PFSK-1 (cell line): ENCODE measurements at regions not wholly inside any gene's neighbourhood (a gene's known extent, or its start where the extent isn't known, plus 50 kb on each side); places are given as distances from the start of the nearest gene placed in this dataset.

Experiments
- SIN3A ChIP-seq: IDR thresholded peaks from 2 replicates; pipeline ENCODE4 v1.6.1; 2012; ENCODE audit warnings: mild to moderate bottlenecking, low read length, moderate library complexity, borderline replicate concordance; ENCODE audit not compliant: insufficient read depth
- TAF1 ChIP-seq: IDR thresholded peaks from 2 replicates; pipeline ENCODE4 v1.6.1; 2012; ENCODE audit warnings: low read length, control low read depth, borderline replicate concordance; ENCODE audit not compliant: insufficient read depth
- TF ChIP-seq, protein P1 (sequence below), 2 experiments: IDR thresholded peaks; 2 replicates each; pipeline versions ENCODE4 v1.6.1 to v1.8.0; 2011 to 2012; ENCODE audit warnings: low read depth in 2 of 2, low read length in 2 of 2, control low read depth in 1 of 2, inconsistent platforms in 1 of 2, mild to moderate bottlenecking in 1 of 2, moderate library complexity in 1 of 2; ENCODE audit not compliant: insufficient read depth in 1 of 2

DNA sequence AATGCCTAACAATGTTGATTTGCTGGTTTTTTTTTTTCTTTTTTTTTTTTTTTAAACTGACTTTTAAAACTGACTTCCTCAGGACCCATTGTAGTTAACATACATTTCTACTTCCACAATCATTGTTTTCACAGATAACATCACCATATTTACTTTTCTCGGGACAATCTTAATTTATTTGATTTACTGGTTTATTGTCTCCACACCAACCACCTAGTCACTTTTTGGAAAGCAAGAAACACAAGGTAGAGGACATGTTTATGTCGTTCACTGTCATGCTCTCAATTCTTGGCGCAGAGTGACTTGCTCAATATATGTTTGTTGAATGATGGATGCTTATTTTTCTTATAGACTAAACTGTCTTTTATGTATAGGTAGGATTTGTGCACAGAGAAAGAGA, 2280.7 kb downstream of the MAT2B start:
- TF ChIP-seq TAF1 (no peak), SIN3A (no peak)
- TF ChIP-seq, protein P1, sequence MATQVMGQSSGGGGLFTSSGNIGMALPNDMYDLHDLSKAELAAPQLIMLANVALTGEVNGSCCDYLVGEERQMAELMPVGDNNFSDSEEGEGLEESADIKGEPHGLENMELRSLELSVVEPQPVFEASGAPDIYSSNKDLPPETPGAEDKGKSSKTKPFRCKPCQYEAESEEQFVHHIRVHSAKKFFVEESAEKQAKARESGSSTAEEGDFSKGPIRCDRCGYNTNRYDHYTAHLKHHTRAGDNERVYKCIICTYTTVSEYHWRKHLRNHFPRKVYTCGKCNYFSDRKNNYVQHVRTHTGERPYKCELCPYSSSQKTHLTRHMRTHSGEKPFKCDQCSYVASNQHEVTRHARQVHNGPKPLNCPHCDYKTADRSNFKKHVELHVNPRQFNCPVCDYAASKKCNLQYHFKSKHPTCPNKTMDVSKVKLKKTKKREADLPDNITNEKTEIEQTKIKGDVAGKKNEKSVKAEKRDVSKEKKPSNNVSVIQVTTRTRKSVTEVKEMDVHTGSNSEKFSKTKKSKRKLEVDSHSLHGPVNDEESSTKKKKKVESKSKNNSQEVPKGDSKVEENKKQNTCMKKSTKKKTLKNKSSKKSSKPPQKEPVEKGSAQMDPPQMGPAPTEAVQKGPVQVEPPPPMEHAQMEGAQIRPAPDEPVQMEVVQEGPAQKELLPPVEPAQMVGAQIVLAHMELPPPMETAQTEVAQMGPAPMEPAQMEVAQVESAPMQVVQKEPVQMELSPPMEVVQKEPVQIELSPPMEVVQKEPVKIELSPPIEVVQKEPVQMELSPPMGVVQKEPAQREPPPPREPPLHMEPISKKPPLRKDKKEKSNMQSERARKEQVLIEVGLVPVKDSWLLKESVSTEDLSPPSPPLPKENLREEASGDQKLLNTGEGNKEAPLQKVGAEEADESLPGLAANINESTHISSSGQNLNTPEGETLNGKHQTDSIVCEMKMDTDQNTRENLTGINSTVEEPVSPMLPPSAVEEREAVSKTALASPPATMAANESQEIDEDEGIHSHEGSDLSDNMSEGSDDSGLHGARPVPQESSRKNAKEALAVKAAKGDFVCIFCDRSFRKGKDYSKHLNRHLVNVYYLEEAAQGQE (IDR thresholded peaks at IDR 0.05; ENCODE audit: insufficient read depth in 1 of 2, low read depth in 2 of 2, low read length in 2 of 2): no peak
